Right atrium auricular region (tissue), 2 donors: ENCODE measurements at regions not wholly inside any gene's neighbourhood (a gene's known extent, or its start where the extent isn't known, plus 50 kb on each side); places are given as distances from the start of the nearest gene placed in this dataset.

ENCODE experiments used
- DNase-seq: peaks from one replicate; pipeline ENCODE4 v3.0.0-alpha.2; 2019; ENCODE audit warnings: low spot score
- H3K27ac ChIP-seq, 2 donors: fragments of 200-600 bp; sonication (generic); 1 replicate in 1 of 2; 2 replicates in 1 of 2; pipeline ENCODE4 v1.5.1; 2016 to 2019
- H3K27me3 ChIP-seq, 2 donors: fragments of 200-600 bp; sonication (generic); one replicate each; pipeline versions ENCODE4 v1.5.1 to v1.6.0; 2017 to 2019
- H3K36me3 ChIP-seq: fragments of 200-600 bp; sonication (generic); one replicate; pipeline ENCODE4 v1.5.1; 2016
- H3K4me1 ChIP-seq, 2 donors: fragments of 200-600 bp; sonication (generic); one replicate each; pipeline versions ENCODE4 v1.5.1 to v1.6.0; 2017 to 2019
- H3K4me3 ChIP-seq, 2 donors: fragments of 200-600 bp; sonication (generic); 1 replicate in 1 of 2; 2 replicates in 1 of 2; pipeline ENCODE4 v1.5.1; 2017 to 2019; ENCODE audit warnings: mild to moderate bottlenecking in 1 of 2, moderate library complexity in 1 of 2
- H3K9me3 ChIP-seq, 2 donors: fragments of 200-600 bp; sonication (generic); one replicate each; pipeline ENCODE4 v1.5.1; 2019
- CTCF ChIP-seq, 2 donors: fragments of 200-600 bp; sonication (generic); IDR thresholded peaks; one replicate each; pipeline ENCODE4 v1.5.1; 2019; ENCODE audit warnings: antibody characterized with exemption in 2 of 2

- Histone ChIP-seq H3K27ac (no peak overlapping the region), H3K36me3 (no peaks in the 10 kb centered on the region), H3K9me3 (no peaks in the 10 kb centered on the region), H3K4me3 (no peak overlapping the region), H3K4me1 (no peaks in the 10 kb centered on the region), H3K27me3 (no peaks in the 10 kb centered on the region)
- DNase-seq, result no peak
- TF ChIP-seq CTCF (IDR thresholded peaks at IDR 0.05), result no peak
Observed at GRCh38 chr2:36178384-36178783, 177.2 kb upstream of the CRIM1 start.

GRCh38 chr2:36177282-36177681, 178.3 kb upstream of the CRIM1 start:
- no peaks in the 10 kb centered on the region for H3K27me3 ChIP-seq
- H3K4me3 ChIP-seq, result no peak overlapping the region
- no peak for TF ChIP-seq CTCF (IDR thresholded peaks at IDR 0.05)
- no peak overlapping the region for H3K27ac ChIP-seq
- no peaks in the 10 kb centered on the region for H3K36me3 ChIP-seq
- H3K4me1 ChIP-seq, result no peaks in the 10 kb centered on the region
- no peaks in the 10 kb centered on the region for H3K9me3 ChIP-seq
- no peak for DNase-seq

- Histone ChIP-seq H3K9me3 (no peaks in the 10 kb centered on the region), H3K36me3 (no peaks in the 10 kb centered on the region), H3K27ac (no peak overlapping the region), H3K27me3 (no peaks in the 10 kb centered on the region), H3K4me1 (no peaks in the 10 kb centered on the region), H3K4me3 (no peak overlapping the region)
- no peak for DNase-seq
- TF ChIP-seq CTCF (IDR thresholded peaks at IDR 0.05), result no peak
Observed at GRCh38 chr2:36174920-36175319, 180.7 kb upstream of the CRIM1 start.

GRCh38 chr2:36173760-36174404, 181.7 kb upstream of the CRIM1 start:
- Histone ChIP-seq H3K36me3 (no peaks in the 10 kb centered on the region), H3K9me3 (no peaks in the 10 kb centered on the region), H3K27me3 (no peaks in the 10 kb centered on the region), H3K4me1 (no peaks in the 10 kb centered on the region), H3K27ac (no peak overlapping the region), H3K4me3 (no peak overlapping the region)
- no peak for TF ChIP-seq CTCF (IDR thresholded peaks at IDR 0.05)
- DNase-seq, result no peak

- TF ChIP-seq CTCF (IDR thresholded peaks at IDR 0.05), result no peak
Observed at GRCh38 chr2:36172824-36173223, 182.8 kb upstream of the CRIM1 start.

GRCh38 chr2:36170805-36171204, 184.8 kb upstream of the CRIM1 start:
- no peaks in the 10 kb centered on the region for H3K4me1 ChIP-seq
- H3K9me3 ChIP-seq, result no peaks in the 10 kb centered on the region
- no peak overlapping the region for H3K27ac ChIP-seq
- H3K36me3 ChIP-seq, result no peaks in the 10 kb centered on the region
- H3K4me3 ChIP-seq, result no peak overlapping the region
- H3K27me3 ChIP-seq, result no peaks in the 10 kb centered on the region
- no peak for DNase-seq
- no peak for TF ChIP-seq CTCF (IDR thresholded peaks at IDR 0.05)

More at GRCh38 chr2:36172824-36173223, 182.8 kb upstream of the CRIM1 start:
- H3K27me3 ChIP-seq, result no peaks in the 10 kb centered on the region
- no peak overlapping the region for H3K4me3 ChIP-seq
- no peaks in the 10 kb centered on the region for H3K36me3 ChIP-seq
- H3K9me3 ChIP-seq, result no peaks in the 10 kb centered on the region
- no peak for DNase-seq
- H3K4me1 ChIP-seq, result no peaks in the 10 kb centered on the region
- H3K27ac ChIP-seq, result no peak overlapping the region
